GM18517 (cell line): ENCODE measurements at regions not wholly inside any gene's neighbourhood (a gene's known extent, or its start where the extent isn't known, plus 50 kb on each side); places are given as distances from the start of the nearest gene placed in this dataset.
"Not testable (repeated sequence)": the region's sequence is repeated elsewhere in the genome, so short reads cannot be mapped to it uniquely, and the experiment has no call there.

Experiments
- ATAC-seq: cut with Tn5 transposase; IDR thresholded peaks from one replicate; pipeline ENCODE4 v1.9.1; 2021; ENCODE audit warnings: mild to moderate bottlenecking, moderate library complexity; ENCODE audit not compliant: unreplicated experiment

DNA sequence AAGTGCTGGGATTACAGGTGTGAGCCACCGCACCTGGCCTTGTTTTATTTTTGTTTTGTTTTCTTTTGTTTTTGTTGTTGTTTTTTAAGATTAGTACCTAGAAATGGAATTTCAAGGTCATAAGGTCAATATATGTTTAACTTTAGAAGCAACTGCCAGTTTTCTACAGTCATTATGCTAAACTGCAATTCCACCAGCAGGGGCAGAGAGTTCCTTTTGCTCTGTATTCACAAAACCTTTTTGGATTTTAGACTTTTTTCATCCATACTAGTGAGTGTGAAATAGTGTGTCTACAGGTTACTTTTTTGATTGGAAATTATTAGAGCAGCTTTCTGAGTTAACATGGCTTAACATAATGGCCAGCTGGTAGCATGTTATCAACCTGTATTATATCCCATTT is 580.6 kb downstream of the TRIML1 start:
- no peak for ATAC-seq

DNA sequence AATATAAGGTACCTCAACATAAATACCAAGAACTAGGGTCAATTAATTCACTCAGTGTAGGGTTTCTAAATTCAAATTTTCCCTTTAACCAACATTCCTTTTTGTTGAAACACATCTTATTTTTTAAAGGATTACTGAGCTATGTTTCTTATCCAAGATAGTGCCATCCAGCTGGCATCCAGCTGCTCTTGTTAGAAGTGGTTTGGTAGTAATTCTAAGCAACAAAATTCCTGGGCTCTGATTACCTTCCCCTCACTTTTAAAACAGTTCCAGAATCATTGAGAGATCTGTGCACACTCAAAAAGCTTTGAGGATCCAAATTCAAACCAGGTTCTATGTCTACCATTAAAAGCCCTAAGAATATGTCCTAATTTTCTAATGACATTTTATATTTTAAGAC is 583.7 kb downstream of the TRIML1 start:
- no peak for ATAC-seq

DNA sequence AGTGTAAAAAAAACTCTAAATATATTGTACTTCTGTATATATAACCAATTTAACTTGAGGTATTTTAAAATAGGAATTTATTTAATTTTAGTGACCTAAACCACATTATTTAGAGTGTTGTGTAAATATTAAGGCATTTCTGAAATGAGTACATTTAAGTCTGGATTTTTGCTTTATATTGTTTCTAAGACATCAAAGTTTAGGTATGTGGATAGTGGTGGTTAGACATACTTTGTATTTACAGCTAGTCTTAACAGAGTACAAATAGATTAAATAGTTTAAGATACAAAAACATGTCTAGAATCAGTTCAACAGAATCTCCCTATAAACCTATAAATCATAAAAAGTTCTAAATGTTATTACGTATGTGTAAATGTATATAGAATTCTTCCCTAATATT is 588.5 kb downstream of the TRIML1 start:
- ATAC-seq, result no peak

DNA sequence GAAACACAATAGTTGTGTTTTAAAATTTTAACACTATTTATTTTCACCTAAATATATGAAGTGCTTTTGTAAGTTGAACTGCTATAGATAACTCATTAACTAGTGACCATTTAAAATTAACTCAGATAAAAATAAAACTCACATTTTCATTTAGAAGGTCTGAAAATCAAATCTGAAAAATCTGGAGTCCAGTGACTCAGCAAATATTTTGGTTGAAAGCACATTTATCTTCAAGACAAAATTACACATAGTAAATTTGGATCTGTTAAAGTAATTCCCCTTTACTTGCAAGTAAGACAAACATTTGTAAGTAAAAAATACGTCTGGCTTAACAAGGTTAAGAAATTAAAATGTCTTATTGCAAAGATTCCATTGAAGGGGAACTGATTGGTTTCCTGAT is 589.1 kb downstream of the TRIML1 start:
- no peak for ATAC-seq

DNA sequence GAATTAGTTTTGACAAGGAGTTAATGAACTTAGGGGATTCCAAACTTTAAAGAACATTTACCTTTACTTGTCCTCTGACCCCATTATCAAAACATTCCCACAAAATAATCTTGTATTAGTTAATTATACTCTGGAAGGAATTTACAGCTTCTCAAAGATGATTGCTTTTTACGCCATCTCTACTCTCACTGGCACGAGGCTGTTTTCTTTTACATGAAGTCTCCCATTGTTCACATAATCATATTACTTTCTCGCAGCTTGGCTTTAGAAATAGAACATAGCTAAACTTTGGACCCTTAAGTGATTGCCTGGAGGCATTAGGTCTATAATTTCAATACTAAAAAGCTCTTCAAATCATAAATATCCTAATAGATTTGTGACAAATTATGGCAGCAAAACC is 592.9 kb downstream of the TRIML1 start:
- no peak for ATAC-seq

DNA sequence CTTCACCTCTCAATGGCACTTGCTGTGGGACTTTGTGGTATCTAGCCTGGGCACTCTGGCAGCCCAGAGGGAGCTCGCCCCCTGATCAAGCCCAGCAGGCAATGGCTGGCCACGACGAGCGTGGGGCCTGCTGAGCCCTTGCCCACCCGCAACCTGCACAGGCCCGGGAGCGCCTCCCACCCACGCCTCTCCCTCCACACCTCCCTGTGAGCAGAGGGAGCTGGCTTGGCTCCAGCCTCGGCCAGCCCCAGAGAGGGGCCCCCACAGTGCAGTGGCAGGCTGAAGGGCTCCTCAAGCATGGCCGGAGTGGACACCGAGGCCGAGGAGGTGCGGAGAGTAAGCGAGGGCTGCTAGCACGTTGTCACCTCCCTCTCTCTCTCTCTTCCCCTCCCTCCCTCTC is 595.8 kb downstream of the TRIML1 start:
- no peak for ATAC-seq

DNA sequence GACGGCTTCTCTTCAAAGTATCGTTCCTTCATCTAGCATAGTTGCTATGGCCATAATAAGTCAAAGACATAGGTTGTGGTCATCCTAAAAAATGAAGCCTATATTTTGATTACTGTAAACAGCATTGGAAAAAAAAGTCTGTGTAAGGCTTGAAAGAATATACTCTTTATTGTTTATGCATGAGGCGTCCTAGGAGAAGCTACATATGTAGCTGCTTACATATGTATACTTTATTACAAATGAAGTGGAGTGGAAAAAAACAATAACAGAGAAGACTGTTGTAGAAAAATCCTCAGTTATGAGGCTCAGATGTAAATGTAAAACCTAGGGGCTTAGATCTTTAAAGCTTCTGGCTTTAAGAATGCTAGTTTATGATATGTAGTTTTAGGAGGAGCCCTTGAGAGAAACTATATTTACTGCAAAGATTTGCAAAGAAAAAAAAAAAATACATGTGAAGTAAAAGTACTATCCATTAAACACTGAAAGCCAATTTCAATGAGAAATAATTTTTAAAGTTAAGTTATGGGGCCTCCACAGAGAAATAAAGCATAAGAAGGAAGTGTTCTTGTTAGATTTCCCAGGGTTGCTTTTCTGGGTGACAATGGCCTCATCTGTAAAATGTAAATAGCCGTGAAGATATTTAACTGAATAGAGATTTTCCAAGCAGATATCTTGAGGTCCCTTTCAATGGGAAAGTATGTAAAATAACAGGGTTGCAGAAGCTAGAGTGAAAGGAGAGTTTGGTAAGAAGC is 598.2 kb downstream of the TRIML1 start:
- no peak for ATAC-seq

DNA sequence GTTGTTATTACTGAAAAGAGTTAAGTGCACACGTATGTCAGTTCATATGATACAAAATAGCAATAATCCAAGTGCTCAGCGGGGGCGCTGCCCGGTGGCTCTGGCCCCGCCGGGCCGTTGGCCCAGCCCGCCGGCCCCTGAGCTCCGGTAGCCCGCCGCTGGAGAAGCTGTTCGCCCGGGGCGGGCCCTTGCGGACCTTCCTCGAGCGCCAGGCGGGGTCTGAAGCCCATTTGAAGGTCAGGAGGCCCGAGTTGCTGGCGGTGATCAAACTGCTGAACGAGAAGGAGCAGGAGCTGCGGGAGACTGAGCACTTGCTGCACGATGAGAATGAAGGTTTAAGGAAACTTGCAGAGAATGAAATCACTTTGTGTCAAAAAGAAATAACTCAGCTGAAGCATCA is 599.0 kb downstream of the TRIML1 start:
- not testable (repeated sequence) for ATAC-seq

DNA sequence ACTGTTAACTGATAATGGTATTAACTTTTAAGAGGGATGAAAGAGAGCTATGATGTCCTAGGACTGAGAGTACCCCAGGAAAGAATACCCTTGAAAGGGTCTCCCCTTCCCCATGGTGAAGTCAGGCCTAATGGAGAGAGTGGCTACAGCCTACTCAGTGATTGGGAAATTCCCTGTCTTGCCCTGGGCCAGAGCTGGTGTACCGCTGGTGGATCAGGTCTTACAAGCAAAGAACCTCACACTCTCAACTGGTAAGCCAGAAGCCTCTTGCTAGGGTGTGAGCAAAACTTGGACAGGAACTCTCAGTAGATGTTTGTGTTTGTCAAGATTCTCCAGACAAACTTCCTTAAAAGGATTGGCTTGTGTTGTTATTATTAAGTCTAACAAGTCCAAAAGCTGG is 600.9 kb downstream of the TRIML1 start:
- not testable (repeated sequence) for ATAC-seq

DNA sequence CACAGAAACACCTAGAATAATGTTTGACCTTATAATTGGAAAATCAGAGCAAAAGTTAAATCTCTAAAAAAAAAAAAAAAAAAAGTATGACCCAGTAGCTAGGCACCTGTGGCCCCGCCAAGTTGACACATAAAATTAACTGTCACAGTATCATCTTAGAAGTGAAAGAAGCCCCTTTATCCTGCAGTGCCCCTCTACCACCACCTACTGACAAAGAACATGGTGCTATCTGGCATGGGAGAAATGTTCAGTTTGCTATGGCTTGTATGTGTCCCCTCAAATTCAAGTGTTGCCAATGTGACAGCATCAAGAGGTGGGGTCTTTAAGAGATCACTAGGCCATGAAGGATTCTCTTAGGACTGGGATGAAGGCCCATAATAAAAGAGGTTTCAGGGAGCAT is 601.5 kb downstream of the TRIML1 start:
- ATAC-seq, result not testable (repeated sequence)

DNA sequence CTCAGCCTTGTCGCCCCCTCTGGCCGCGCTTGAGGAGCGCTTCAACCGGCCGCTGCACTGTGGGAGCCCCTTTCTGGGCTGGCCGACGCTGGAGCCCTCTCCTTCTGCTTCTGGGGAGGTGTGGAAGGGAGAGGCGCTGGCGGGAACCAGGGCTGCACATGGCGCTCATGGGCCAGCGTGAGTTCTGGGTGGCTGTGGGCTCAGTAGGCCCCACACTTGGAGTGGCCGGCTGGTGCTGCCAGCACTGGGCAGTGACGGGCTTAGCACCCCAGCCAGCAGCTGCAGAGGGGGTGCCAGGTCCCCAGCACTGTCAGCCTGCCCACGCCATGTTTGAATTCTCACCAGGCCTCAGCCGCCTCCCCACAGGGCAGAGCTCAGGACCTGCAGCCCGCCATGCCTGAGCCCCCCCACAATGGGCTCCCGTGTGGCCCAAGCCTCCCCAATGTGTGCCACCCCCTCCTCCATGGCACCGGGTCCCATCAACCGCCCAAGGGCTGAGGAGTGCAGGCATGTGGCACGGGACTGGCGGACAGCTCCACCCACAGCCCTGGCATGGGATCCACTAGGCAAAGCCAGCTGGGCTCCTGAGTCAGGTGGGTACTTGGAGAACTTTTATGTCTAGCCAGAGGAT is 615.2 kb downstream of the TRIML1 start:
- no peak for ATAC-seq

DNA sequence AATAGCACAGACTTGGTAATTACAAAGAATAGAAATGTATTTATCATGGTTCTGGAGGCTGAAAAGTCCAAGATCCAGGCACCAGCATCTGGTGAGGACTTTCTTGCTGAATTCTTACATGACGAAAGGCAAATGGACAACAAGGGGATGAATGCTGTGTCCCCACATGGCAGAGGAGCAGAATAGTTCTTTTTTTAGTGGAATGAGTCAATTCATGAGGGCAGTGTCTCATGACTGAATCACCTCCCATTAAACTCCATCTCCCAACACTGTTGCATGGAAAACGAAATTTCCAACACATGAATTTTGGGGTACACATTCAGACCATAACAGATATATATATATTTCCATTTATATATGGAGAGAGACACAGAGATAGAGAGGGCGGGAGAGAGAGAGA is 628.3 kb downstream of the TRIML1 start:
- no peak for ATAC-seq

DNA sequence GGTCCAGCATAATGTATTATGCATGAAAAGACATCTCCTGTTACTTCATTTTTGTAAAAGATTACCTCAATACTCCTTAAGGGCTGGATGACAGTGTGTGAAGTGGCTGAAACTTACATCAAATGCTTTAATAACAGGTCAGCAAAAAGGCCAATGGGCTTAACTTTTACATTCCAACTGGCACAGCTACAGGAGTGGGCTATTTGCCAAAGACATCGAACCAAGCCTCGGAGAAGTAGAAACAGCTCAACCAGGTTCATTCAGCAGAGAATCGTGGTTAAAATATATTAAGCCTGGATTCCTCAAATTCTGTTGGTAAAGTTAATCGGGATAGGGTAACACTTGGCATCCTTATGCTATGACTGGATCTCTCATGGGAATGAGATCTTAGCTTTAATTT is 639.7 kb downstream of the TRIML1 start:
- no peak for ATAC-seq

DNA sequence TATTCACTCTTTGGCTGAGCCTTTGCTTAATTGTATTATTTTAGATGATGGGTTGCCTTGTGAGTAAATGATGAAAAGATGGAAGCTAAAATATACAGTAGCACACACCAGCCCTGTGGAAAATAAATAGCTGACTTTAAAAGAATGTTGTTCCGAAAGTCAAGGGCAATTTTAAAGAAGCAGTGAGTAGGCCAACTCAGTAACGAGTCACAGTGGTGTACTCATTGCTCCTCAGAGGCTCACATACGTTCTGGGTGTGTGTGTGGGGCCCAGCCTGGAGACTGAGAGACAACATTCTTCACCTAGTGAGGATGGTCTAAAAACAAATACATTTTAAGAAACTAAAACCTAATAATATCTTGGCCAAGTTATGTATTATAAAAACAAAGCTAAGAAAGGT is 640.3 kb downstream of the TRIML1 start:
- ATAC-seq, result no peak

DNA sequence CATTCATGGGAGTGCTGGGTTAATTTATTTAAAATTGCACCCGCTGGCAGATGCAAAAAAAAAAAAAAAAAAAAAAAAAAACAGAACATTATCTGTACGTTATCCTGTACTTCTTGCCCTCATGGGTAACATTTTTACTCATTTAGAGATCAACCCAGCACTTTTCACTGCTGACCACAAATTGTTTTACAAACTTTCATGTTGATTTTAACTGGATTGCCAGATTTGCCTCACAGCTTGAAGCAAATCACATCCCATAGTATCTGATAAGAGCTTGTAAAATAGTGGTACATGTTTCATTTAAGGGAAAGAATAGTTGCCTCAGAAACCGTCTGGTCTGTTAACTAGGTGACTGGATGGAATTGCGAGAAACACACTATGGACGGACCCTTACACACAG is 640.8 kb downstream of the TRIML1 start:
- ATAC-seq, result no peak

DNA sequence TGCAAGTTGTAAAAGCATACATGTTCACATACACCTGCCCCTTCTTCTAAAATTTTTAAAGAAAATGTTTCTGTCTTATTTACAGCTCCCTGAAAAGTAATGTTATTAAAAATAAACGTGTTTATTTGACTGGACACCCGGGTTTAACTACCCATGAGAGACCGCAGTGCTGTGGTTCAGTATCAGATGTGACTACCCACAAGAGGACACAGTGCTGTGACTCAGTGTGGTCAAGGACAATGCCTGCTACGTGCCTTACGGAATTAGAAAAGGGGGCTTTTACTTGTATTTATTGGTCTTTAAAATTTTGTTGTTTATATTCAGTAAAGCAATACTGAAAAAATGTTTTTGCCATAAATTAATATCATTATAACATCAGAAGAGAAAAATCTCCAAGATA is 641.4 kb downstream of the TRIML1 start:
- no peak for ATAC-seq

DNA sequence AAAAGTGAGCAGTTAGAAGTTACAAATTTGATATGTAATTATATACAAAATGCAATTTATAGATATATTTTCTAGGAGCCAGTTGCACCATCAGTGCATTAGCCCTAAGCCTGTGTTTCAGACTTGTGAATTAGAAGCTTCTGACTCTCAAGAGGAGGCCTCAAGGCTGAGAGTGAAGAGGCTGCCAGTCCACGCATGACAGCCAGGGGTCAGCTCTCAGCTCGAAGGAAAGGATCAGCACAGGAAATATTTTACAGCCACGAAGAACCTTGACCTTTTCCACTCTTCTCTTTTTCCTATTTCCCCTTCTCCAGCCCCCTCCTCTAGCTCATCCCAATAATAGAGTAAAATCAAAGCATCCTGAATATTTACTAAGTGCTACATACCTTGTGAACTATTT is 642.4 kb downstream of the TRIML1 start:
- ATAC-seq, result no peak

DNA sequence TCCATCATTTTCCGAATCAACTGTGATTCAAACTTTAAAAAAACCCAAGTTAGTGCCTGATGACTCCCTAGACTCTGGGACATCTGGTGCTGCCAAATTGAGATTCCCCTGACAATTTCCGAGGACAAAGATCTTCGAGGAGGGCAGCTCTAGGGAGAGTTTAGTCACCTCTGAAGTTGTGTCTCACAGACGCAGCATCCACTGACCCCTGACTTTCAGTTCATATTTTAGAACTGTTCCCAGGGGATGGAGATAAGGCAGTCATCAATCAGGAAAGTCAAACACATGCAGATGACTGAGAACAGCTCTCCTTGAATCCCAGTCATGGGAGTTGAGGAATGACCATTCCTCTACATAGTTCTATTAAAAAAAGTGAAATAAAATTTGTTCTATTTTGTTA is 643.9 kb downstream of the TRIML1 start:
- ATAC-seq, result no peak

DNA sequence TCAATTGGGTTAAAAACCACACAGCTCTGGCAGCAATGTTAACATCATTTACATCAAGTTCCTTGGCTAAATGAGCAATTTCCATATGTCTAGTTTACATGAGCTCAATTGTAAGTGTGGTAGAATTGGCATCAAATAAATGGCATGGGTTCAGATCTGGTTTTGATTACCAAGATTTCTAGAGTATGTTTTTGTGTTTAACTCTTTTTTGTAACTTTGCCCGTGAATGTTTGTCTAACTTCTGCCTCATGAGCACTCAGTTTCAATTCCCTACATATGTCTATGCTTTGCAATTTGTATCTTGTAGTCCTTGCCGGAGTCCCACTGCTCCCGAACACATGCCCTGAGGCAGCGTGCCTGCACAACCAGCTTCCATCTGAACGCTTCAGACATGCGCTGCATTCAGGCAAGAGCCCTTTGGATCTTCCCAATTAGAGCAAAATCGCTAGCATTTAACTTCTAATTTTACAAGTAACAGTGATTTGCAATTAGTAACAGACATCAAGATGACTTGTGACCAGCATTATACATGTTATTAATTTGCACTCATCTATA is 644.4 kb downstream of the TRIML1 start:
- ATAC-seq, result no peak

DNA sequence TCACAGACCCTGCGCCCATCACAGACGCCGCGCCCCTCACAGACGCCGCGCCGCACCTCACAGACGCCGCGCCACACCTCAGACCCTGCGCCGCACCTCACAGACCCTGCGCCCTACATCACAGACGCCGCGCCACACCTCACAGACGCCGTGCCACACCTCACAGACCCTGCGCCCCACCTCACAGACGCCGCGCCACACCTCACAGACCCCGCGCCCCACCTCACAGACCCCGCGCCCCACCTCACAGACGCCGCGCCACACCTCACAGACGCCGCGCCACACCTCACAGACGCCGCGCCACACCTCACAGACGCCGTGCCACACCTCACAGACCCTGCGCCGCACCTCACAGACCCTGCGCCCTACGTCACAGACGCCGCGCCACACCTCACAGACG is 657.4 kb downstream of the TRIML1 start:
- ATAC-seq, result not testable (repeated sequence)

DNA sequence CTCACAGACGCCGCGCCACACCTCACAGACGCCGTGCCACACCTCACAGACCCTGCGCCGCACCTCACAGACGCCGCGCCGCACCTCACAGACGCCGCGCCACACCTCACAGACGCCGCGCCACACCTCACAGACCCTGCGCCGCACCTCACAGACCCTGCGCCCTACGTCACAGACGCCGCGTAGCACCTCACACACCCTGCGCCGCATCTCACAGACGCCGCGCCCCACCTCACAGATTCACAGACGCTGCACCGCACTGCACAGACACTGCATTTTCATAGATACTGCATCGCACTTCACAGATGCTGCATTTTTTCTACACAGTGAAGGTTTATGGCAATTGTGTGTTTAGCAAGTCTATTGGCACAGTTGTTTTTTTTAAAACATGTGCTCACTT is 657.8 kb downstream of the TRIML1 start:
- ATAC-seq, result not testable (repeated sequence)

DNA sequence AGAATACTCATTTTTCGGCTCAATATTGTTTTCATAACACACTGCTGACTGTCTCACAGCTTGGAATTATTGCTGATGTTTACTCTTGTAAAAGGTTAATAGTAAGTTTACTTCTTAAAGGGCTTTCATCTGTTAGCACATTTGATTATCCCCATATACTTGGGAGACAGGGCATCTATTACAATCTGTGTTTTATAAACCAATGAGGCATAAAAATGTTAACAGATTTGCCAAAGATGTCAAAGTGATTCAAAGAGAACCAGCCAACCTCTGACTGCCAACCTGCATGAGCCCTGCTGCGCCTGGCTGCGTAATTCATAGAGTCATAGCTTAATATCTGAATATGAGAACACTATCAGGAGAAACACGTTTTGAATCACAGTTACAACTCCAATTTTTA is 665.6 kb downstream of the TRIML1 start:
- no peak for ATAC-seq

DNA sequence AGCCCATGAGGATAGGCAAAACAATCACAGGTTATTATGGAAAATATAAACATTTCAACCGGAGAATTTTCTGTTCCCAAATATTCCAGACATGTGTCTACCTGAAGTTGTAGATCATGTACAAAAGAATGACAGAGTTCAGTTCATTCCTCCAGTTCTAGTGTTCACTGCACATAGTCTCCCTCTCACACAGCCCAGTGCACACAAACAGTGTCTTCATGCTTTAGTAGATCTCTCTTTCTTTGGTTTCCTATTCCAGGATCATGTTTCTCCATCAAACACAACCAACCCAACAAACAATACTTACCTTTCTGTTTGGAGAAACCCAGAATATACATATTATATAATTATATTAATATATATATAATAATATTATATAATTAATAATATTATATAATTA is 671.9 kb downstream of the TRIML1 start:
- ATAC-seq, result no peak
